ENCODE measurements at regions not wholly inside any gene's neighbourhood (a gene's known extent, or its start where the extent isn't known, plus 50 kb on each side); places are given as distances from the start of the nearest gene placed in this dataset.

GRCh38 chr2:204143216-204144014 lies 206.9 kb downstream of the ICOS start:
- ATAC-seq (no peak), DNase-seq (no peak)
- peaks cover 11 to 12% of the 10 kb centered on the region in 2 donors for H3K4me1 Mint-ChIP-seq
- H3K27ac ChIP-seq (ENCODE audit: low read length) = no peak overlapping the region
- H3K4me3 ChIP-seq (ENCODE audit: low read length) = no peak overlapping the region
- H3K36me3 ChIP-seq (ENCODE audit: control insufficient read depth, insufficient read depth, low read length) = no peaks in the 10 kb centered on the region
- TF ChIP-seq CTCF (IDR thresholded peaks at IDR 0.05) = no peak
- peaks cover 5% of the 10 kb centered on the region for H3K4me1 ChIP-seq (ENCODE audit: control insufficient read depth, insufficient read depth, low read length)
- WGBS (ENCODE audit: insufficient coverage) = 84% methylated on average over 9 of the region's 14 CpGs
- no peak overlapping the region for H3K27ac Mint-ChIP-seq
- H3K27me3 ChIP-seq (ENCODE audit: control insufficient read depth, insufficient read depth, low read length) = no peaks in the 10 kb centered on the region
- H3K36me3 Mint-ChIP-seq = no peaks in the 10 kb centered on the region
- H3K27me3 Mint-ChIP-seq (ENCODE audit: low read depth in 2 of 2) = peaks cover 14 to 35% of the 10 kb centered on the region in 2 donors
- no peaks in the 10 kb centered on the region for H3K9me3 Mint-ChIP-seq
- no peak overlapping the region for H3K4me3 Mint-ChIP-seq
- intact Hi-C loops (cut with micrococcal nuclease) = loop anchor here (10.0 kb wide), 1 partner anchor 1531 kb away; no protein-coding TSS in a partner anchor
- H3K9me3 ChIP-seq (ENCODE audit: control insufficient read depth, insufficient read depth, low read length) = no peaks in the 10 kb centered on the region

GRCh38 chr2:204144492-204144891 lies 207.9 kb downstream of the ICOS start:
- ATAC-seq = no peak
- Histone ChIP-seq H3K4me1 (ENCODE audit: control insufficient read depth, insufficient read depth, low read length) (peaks cover 5% of the 10 kb centered on the region), H3K27ac (ENCODE audit: low read length) (no peak overlapping the region), H3K36me3 (ENCODE audit: control insufficient read depth, insufficient read depth, low read length) (no peaks in the 10 kb centered on the region), H3K4me3 (ENCODE audit: low read length) (no peak overlapping the region), H3K9me3 (ENCODE audit: control insufficient read depth, insufficient read depth, low read length) (no peaks in the 10 kb centered on the region), H3K27me3 (ENCODE audit: control insufficient read depth, insufficient read depth, low read length) (no peaks in the 10 kb centered on the region)
- intact Hi-C loops (cut with micrococcal nuclease) = loop anchor here (10.0 kb wide), 1 partner anchor 1530 kb away; no protein-coding TSS in a partner anchor
- 100% methylated on average over 3 of the region's 3 CpGs for WGBS (ENCODE audit: insufficient coverage)
- H3K4me3 Mint-ChIP-seq = no peak overlapping the region
- H3K27ac Mint-ChIP-seq = no peak overlapping the region
- H3K4me1 Mint-ChIP-seq = peaks cover 11 to 12% of the 10 kb centered on the region in 2 donors
- DNase-seq = no peak
- no peak for TF ChIP-seq CTCF (IDR thresholded peaks at IDR 0.05)
- no peaks in the 10 kb centered on the region for H3K36me3 Mint-ChIP-seq
- peaks cover 22 to 41% of the 10 kb centered on the region in 2 donors for H3K27me3 Mint-ChIP-seq (ENCODE audit: low read depth in 2 of 2)
- H3K9me3 Mint-ChIP-seq = no peaks in the 10 kb centered on the region

- Histone ChIP-seq H3K4me3 (ENCODE audit: low read length) (peak overlapping the region; percentile 19), H3K27ac (ENCODE audit: low read length) (no peak overlapping the region), H3K27me3 (ENCODE audit: control insufficient read depth, insufficient read depth, low read length) (no peaks in the 10 kb centered on the region), H3K9me3 (ENCODE audit: control insufficient read depth, insufficient read depth, low read length) (no peaks in the 10 kb centered on the region), H3K4me1 (ENCODE audit: control insufficient read depth, insufficient read depth, low read length) (peaks cover 5% of the 10 kb centered on the region), H3K36me3 (ENCODE audit: control insufficient read depth, insufficient read depth, low read length) (no peaks in the 10 kb centered on the region)
- peak; percentile 91 to 99 (median 98) for ATAC-seq
- peak; percentile 98 for TF ChIP-seq CTCF (IDR thresholded peaks at IDR 0.05)
- peak overlapping the region in 1 of 2 donors; percentile 45 for H3K27ac Mint-ChIP-seq
- H3K4me3 Mint-ChIP-seq = peak overlapping the region; percentile 86
- H3K9me3 Mint-ChIP-seq = no peaks in the 10 kb centered on the region
- no peaks in the 10 kb centered on the region for H3K36me3 Mint-ChIP-seq
- H3K4me1 Mint-ChIP-seq = peaks cover 11 to 12% of the 10 kb centered on the region in 2 donors
- DNase-seq = peak; percentile 61 to 86
- H3K27me3 Mint-ChIP-seq (ENCODE audit: low read depth in 2 of 2) = peaks cover 23 to 46% of the 10 kb centered on the region in 2 donors
- 22% methylated on average over 12 of the region's 13 CpGs for WGBS (ENCODE audit: insufficient coverage)
- intact Hi-C loops (cut with micrococcal nuclease) = loop anchor here (1.0 to 10.0 kb wide), 3 partner anchors 33 to 1529 kb away; no protein-coding TSS in a partner anchor
Measured at GRCh38 chr2:204145263-204145751, 208.7 kb downstream of the ICOS start.
